H1 (cell line): ENCODE measurements at regions not wholly inside any gene's neighbourhood (a gene's known extent, or its start where the extent isn't known, plus 50 kb on each side); places are given as distances from the start of the nearest gene placed in this dataset.
"Not testable (repeated sequence)": the region's sequence is repeated elsewhere in the genome, so short reads cannot be mapped to it uniquely, and the experiment has no call there.

ENCODE experiments used
- CTCF ChIA-PET: fragments of 300-600 bp; sonication (Branson Sonifier 250); formaldehyde crosslinking; loops from one replicate; lab custom pipeline; 2021; ENCODE audit not compliant: partially characterized antibody; lab: Charles Lee
- POLR2A ChIA-PET: fragments of 300-600 bp; sonication (Branson Sonifier 250); formaldehyde crosslinking; loops from one replicate; lab custom pipeline; 2021; ENCODE audit warnings: inconsistent platforms; ENCODE audit not compliant: partially characterized antibody; lab: Charles Lee
- DNase-seq, 2 experiments: peaks; one replicate each; pipeline versions ENCODE4 v3.0.0 to v3.0.0-alpha.2; 2010 to 2022; ENCODE audit warnings: low spot score in 2 of 2, low read depth in 1 of 2, mixed read lengths in 1 of 2
- FAIRE-seq: peaks from 2 replicates; lab custom pipeline; 2011; peaks lifted over from hg19 to GRCh38; lab: Jason Lieb, UNC
- H2AFZ ChIP-seq: 2 replicates; pipeline ENCODE4 v1.8.1; 2012; ENCODE audit warnings: low read length, inconsistent platforms
- H2AK5ac ChIP-seq: 2 replicates; pipeline ENCODE4 v1.6.1; 2013; ENCODE audit warnings: low read depth, low read length
- H2BK120ac ChIP-seq: replicated peaks from 2 replicates; pipeline ENCODE3; 2013; ENCODE audit warnings: low read depth, low read length, inconsistent platforms
- H2BK12ac ChIP-seq: 2 replicates; pipeline ENCODE4 v1.6.1; 2013; ENCODE audit warnings: low read depth, low read length
- H2BK15ac ChIP-seq: 2 replicates; pipeline ENCODE4 v1.6.1; 2013; ENCODE audit warnings: low read length
- H2BK20ac ChIP-seq: 2 replicates; pipeline ENCODE4 v1.6.1; 2013; ENCODE audit warnings: low read length
- H2BK5ac ChIP-seq: 2 replicates; pipeline ENCODE4 v1.6.1; 2013; ENCODE audit warnings: low read depth, low read length
- H3K14ac ChIP-seq: 2 replicates; pipeline ENCODE4 v1.6.1; 2013; ENCODE audit warnings: inconsistent platforms; ENCODE audit not compliant: insufficient read length
- H3K18ac ChIP-seq: 2 replicates; pipeline ENCODE4 v1.6.1; 2013; ENCODE audit warnings: low read length; ENCODE audit errors: extremely low read depth
- H3K23ac ChIP-seq: 2 replicates; pipeline ENCODE4 v1.6.1; 2013; ENCODE audit warnings: inconsistent platforms; ENCODE audit not compliant: insufficient read length
- H3K23me2 ChIP-seq: 2 replicates; pipeline ENCODE4 v1.6.1; 2013; ENCODE audit warnings: low read depth, low read length
- H3K27ac ChIP-seq: 2 replicates; pipeline ENCODE4 v1.6.1; 2011; ENCODE audit warnings: low read depth, low read length, inconsistent platforms
- H3K27me3 ChIP-seq, 4 experiments: replicated peaks in 1 of 4; 1 replicate in 1 of 4; 2 replicates in 3 of 4; pipeline versions ENCODE4 v1.6.1 to v1.8.1; 2011 to 2013; ENCODE audit warnings: low read length in 3 of 4, mild to moderate bottlenecking in 3 of 4, inconsistent platforms in 2 of 4, mixed read lengths in 2 of 4, moderate library complexity in 1 of 4; ENCODE audit not compliant: control insufficient read depth in 3 of 4, insufficient read depth in 3 of 4; ENCODE audit errors: extremely low read depth in 1 of 4
- H3K36me3 ChIP-seq, 4 experiments: 2 replicates each; pipeline versions ENCODE4 v1.6.1 to v1.8.1; 2011 to 2013; ENCODE audit warnings: mild to moderate bottlenecking in 4 of 4, low read length in 3 of 4, moderate library complexity in 2 of 4, control low read depth in 1 of 4, inconsistent platforms in 1 of 4; ENCODE audit not compliant: insufficient read depth in 4 of 4, control insufficient read depth in 2 of 4
- H3K4ac ChIP-seq: replicated peaks from 2 replicates; pipeline ENCODE3; 2013; ENCODE audit warnings: low read length, low read depth, mixed read lengths, inconsistent platforms; ENCODE audit not compliant: insufficient read length
- H3K4me1 ChIP-seq, 4 experiments: replicated peaks in 1 of 4; 1 replicate in 1 of 4; 2 replicates in 3 of 4; pipeline versions ENCODE4 v1.6.1 to v1.8.1; 2011 to 2013; ENCODE audit warnings: low read length in 3 of 4, inconsistent platforms in 2 of 4, mixed read lengths in 1 of 4; ENCODE audit not compliant: insufficient read depth in 4 of 4, control insufficient read depth in 3 of 4
- H3K4me2 ChIP-seq, 2 experiments: 2 replicates each; pipeline versions ENCODE4 v1.6.1 to v1.8.1; 2011 to 2013; ENCODE audit warnings: low read depth in 2 of 2, low read length in 2 of 2, control low read depth in 1 of 2, inconsistent platforms in 1 of 2, mild to moderate bottlenecking in 1 of 2; ENCODE audit not compliant: insufficient read depth in 1 of 2
- H3K4me3 ChIP-seq, 4 experiments: fragments of 200-600, 300-600 bp in 1 of 4; sonication (generic), shearing (Covaris generic), sonication (Bioruptor Twin) in 1 of 4; 2 replicates each; pipeline versions ENCODE4 v1.5.1 to v1.8.1; 2011 to 2016; ENCODE audit warnings: low read length in 4 of 4, low read depth in 3 of 4, control low read depth in 2 of 4, inconsistent platforms in 2 of 4, mild to moderate bottlenecking in 2 of 4, mixed read lengths in 1 of 4, moderate library complexity in 1 of 4; ENCODE audit not compliant: insufficient read depth in 2 of 4; ENCODE audit errors: extremely low read depth in 1 of 4
- H3K56ac ChIP-seq: replicated peaks from 2 replicates; pipeline ENCODE3; 2013; ENCODE audit warnings: low read depth, mild to moderate bottlenecking, mixed read lengths, low read length, inconsistent platforms; ENCODE audit not compliant: insufficient read length
- H3K79me1 ChIP-seq: 2 replicates; pipeline ENCODE4 v1.6.1; 2013; ENCODE audit warnings: low read depth, low read length, control low read depth
- H3K79me2 ChIP-seq, 2 experiments: 2 replicates each; pipeline versions ENCODE4 v1.6.1 to v1.8.1; 2012 to 2013; ENCODE audit warnings: low read length in 2 of 2, mild to moderate bottlenecking in 2 of 2, inconsistent platforms in 1 of 2; ENCODE audit not compliant: insufficient read depth in 2 of 2, control insufficient read depth in 1 of 2
- H3K9ac ChIP-seq, 4 experiments: replicated peaks in 1 of 4; 1 replicate in 1 of 4; 2 replicates in 3 of 4; pipeline versions ENCODE4 v1.6.1 to v1.8.1; 2011 to 2013; ENCODE audit warnings: low read depth in 3 of 4, low read length in 3 of 4, control low read depth in 2 of 4, mild to moderate bottlenecking in 2 of 4, moderate library complexity in 2 of 4, inconsistent platforms in 1 of 4; ENCODE audit errors: extremely low read depth in 1 of 4
- H3K9me3 ChIP-seq, 2 experiments: 2 replicates each; pipeline versions ENCODE4 v1.6.1 to v1.8.1; 2012 to 2013; ENCODE audit warnings: mild to moderate bottlenecking in 2 of 2, moderate library complexity in 2 of 2, control low read depth in 1 of 2, inconsistent platforms in 1 of 2, low read depth in 1 of 2, low read length in 1 of 2, mixed read lengths in 1 of 2; ENCODE audit not compliant: insufficient read depth in 2 of 2
- H4K20me1 ChIP-seq, 2 experiments: replicated peaks in 1 of 2; 2 replicates each; pipeline versions ENCODE3 to v1.8.1; 2011 to 2013; ENCODE audit warnings: inconsistent platforms in 2 of 2, low read length in 2 of 2, mild to moderate bottlenecking in 1 of 2; ENCODE audit not compliant: insufficient read depth in 2 of 2, control insufficient read depth in 1 of 2
- H4K5ac ChIP-seq: 2 replicates; pipeline ENCODE4 v1.6.1; 2013; ENCODE audit warnings: low read length, low read depth, mixed read lengths, inconsistent platforms; ENCODE audit not compliant: insufficient read length
- H4K8ac ChIP-seq: 2 replicates; pipeline ENCODE4 v1.8.0; 2013; ENCODE audit warnings: mild to moderate bottlenecking, moderate library complexity, low read length, inconsistent platforms; ENCODE audit not compliant: insufficient read depth; ENCODE audit errors: extremely low read depth
- H4K91ac ChIP-seq: replicated peaks from 2 replicates; pipeline ENCODE3; 2013; ENCODE audit warnings: low read length, mixed read lengths, inconsistent platforms; ENCODE audit not compliant: insufficient read length
- KDM4A ChIP-seq: IDR thresholded peaks from one replicate; pipeline ENCODE4 v1.7.1; 2012; ENCODE audit warnings: low read depth, mild to moderate bottlenecking, moderate library complexity, low read length, inconsistent platforms; ENCODE audit not compliant: severe bottlenecking
- WGBS, 2 experiments: shearing (Covaris generic) in 1 of 2; methylation state at CpG; one replicate each; pipeline versions ENCODE4 v1.1.6 to v1.1.7; 2013 to 2015; ENCODE audit warnings: low lambda C conversion rate in 2 of 2, mixed read lengths in 2 of 2, inconsistent platforms in 1 of 2, low coverage in 1 of 2, missing lambda C conversion rate in 1 of 2; ENCODE audit not compliant: insufficient replicate concordance in 2 of 2, insufficient coverage in 1 of 2, insufficient read length in 1 of 2; ENCODE audit errors: extremely low coverage in 1 of 2, missing lambda C conversion rate in 1 of 2; 5-methylcytosine and 5-hydroxymethylcytosine counted together

DNA sequence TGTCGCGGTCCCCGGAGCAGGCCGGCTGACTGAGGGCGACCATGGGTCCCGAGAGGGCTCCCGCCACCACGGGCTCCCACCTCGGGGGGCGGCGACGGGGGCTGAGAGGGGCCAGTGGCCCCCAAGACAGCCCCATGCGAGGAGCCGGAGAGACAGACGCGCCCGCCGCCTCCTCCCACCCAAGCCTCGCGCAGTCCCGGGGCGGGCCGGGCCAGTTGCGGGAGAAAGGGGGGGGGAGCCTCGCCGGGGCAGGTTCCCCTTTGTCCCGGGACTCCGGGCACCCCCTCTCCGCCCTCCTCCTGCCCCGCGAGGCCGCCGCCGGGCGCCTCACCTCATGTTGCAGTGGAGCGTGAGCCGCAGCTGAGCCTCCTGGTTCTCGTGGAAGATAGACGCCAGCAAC lies 60.8 kb downstream of the GOLGA8K start:
- H3K14ac ChIP-seq, H2BK5ac ChIP-seq, H3K79me2 ChIP-seq, H3K79me1 ChIP-seq, H2BK12ac ChIP-seq, H2BK20ac ChIP-seq, H3K27ac ChIP-seq, H3K18ac ChIP-seq, H3K4ac ChIP-seq, POLR2A ChIA-PET, FAIRE-seq, H4K91ac ChIP-seq, H2BK120ac ChIP-seq, H2BK15ac ChIP-seq, H3K56ac ChIP-seq, H4K5ac ChIP-seq, H4K20me1 ChIP-seq, H3K4me2 ChIP-seq, H3K23me2 ChIP-seq, H2AFZ ChIP-seq, H3K9me3 ChIP-seq, H4K8ac ChIP-seq, H2AK5ac ChIP-seq, CTCF ChIA-PET, H3K23ac ChIP-seq, H3K36me3 ChIP-seq, H3K9ac ChIP-seq, H3K4me1 ChIP-seq: not testable (repeated sequence)
- Histone ChIP-seq H3K27me3 (peaks cover 2 to 13% (median 7%) of the 10 kb centered on the region in 4 experiments; a peak in 6 of 7 replicates), H3K4me3 (peak overlapping the region in 2 of 4 experiments; percentile 23 to 47; a peak in 3 of 8 replicates)
- DNase-seq, result peak in 1 of 2 experiments; percentile 57
- WGBS, 2 experiments, result no CpG with 5 or more reads among the region's 39 CpGs
- TF ChIP-seq KDM4A, result peak; percentile 14

DNA sequence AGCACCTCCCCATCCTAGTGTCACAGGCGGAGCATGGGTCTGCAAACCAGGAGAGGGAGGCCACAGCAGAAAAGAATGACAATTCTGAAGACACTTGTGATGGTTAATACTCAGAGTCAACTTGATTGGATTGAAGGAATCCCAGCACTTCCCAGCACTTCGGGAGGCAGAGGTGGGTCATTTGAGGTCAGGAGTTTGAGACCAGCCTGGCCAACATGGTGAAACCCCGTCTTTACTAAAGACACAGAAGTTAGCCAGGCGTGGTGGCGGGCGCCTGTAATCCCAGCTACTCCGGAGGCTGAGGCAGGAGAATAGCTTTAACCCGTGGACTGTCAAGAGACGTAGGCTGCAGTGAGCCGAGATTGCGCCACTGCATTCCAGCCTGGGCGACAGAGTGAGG lies 61.6 kb downstream of the GOLGA8K start:
- POLR2A ChIA-PET, H3K14ac ChIP-seq, H4K91ac ChIP-seq, H2AK5ac ChIP-seq, H3K27ac ChIP-seq, H3K23me2 ChIP-seq, H2BK12ac ChIP-seq, H3K9me3 ChIP-seq, H4K8ac ChIP-seq, H3K36me3 ChIP-seq, H3K23ac ChIP-seq, H3K79me1 ChIP-seq, H4K20me1 ChIP-seq, H3K18ac ChIP-seq, H2BK20ac ChIP-seq, H3K4me1 ChIP-seq, H2AFZ ChIP-seq, H2BK15ac ChIP-seq, DNase-seq, H3K79me2 ChIP-seq, H2BK5ac ChIP-seq, H2BK120ac ChIP-seq, FAIRE-seq, H3K56ac ChIP-seq, H4K5ac ChIP-seq, H3K9ac ChIP-seq, H3K4ac ChIP-seq, H3K4me2 ChIP-seq, H3K4me3 ChIP-seq, CTCF ChIA-PET, H3K27me3 ChIP-seq: not testable (repeated sequence)
- WGBS, 2 experiments, result 54% methylated on average over 6 of the region's 12 CpGs; no CpG with 5 or more reads in 1 of the 2 experiments
